Left ventricle myocardium inferior (tissue), 1 donor: ENCODE measurements at regions not wholly inside any gene's neighbourhood (a gene's known extent, or its start where the extent isn't known, plus 50 kb on each side); places are given as distances from the start of the nearest gene placed in this dataset.

Experiments
- DNase-seq: peaks from one replicate; pipeline ENCODE4 v3.0.0-alpha.2; 2020
- H3K27ac ChIP-seq: fragments of 200-600 bp; replicated peaks from 2 replicates; pipeline ENCODE4 v1.8.0; 2021
- H3K27me3 ChIP-seq: fragments of 200-600 bp; 2 replicates; pipeline ENCODE4 v1.8.0; 2021; ENCODE audit warnings: low read depth
- H3K36me3 ChIP-seq: fragments of 200-600 bp; 2 replicates; pipeline ENCODE4 v1.8.0; 2021
- H3K4me1 ChIP-seq: fragments of 200-600 bp; 2 replicates; pipeline ENCODE4 v1.8.0; 2021
- H3K4me3 ChIP-seq: fragments of 200-600 bp; 2 replicates; pipeline ENCODE4 v1.8.0; 2021; ENCODE audit warnings: mild to moderate bottlenecking, moderate library complexity
- H3K9me3 ChIP-seq: fragments of 200-600 bp; replicated peaks from 2 replicates; pipeline ENCODE4 v1.8.0; 2021
- CTCF ChIP-seq: fragments of 200-600 bp; IDR thresholded peaks from 2 replicates; pipeline ENCODE4 v1.8.0; 2021; ENCODE audit warnings: antibody characterized with exemption, mild to moderate bottlenecking, borderline replicate concordance
- intact Hi-C: fragments of 100-400 bp; cut with micrococcal nuclease; formaldehyde crosslinking; loops from one replicate; pipeline ENCODE4 v1.11.0; 2022
- donor health status: DM: no; HTN: yes; CAD: no; lungs with severe emphysema.

GRCh38 chr1:168906367-168906766 lies 177.4 kb upstream of the DPT start:
- Histone ChIP-seq H3K27me3 (no peaks in the 10 kb centered on the region), H3K4me1 (peaks cover 14% of the 10 kb centered on the region), H3K9me3 (no peaks in the 10 kb centered on the region), H3K4me3 (no peak overlapping the region), H3K36me3 (no peaks in the 10 kb centered on the region), H3K27ac (no peak overlapping the region)
- DNase-seq, result no peak
- intact Hi-C loops, result no loop called here
- TF ChIP-seq CTCF, result no peak

- no peak for DNase-seq
- Histone ChIP-seq H3K36me3 (no peaks in the 10 kb centered on the region), H3K27me3 (no peaks in the 10 kb centered on the region), H3K4me1 (peaks cover 14% of the 10 kb centered on the region), H3K4me3 (no peak overlapping the region), H3K9me3 (no peaks in the 10 kb centered on the region), H3K27ac (no peak overlapping the region)
- intact Hi-C loops, result no loop called here
- no peak for TF ChIP-seq CTCF
Measured at GRCh38 chr1:168907053-168907452, 178.0 kb upstream of the DPT start.

- no peak overlapping the region for H3K27ac ChIP-seq
Measured at GRCh38 chr1:168907786-168908348, 178.9 kb upstream of the DPT start.

GRCh38 chr1:168910403-168910802 lies 181.4 kb upstream of the DPT start:
- intact Hi-C loops, result no loop called here
- no peaks in the 10 kb centered on the region for H3K9me3 ChIP-seq
- no peak for TF ChIP-seq CTCF
- peaks cover 14% of the 10 kb centered on the region for H3K4me1 ChIP-seq
- no peaks in the 10 kb centered on the region for H3K27me3 ChIP-seq
- no peaks in the 10 kb centered on the region for H3K36me3 ChIP-seq
- no peak overlapping the region for H3K27ac ChIP-seq
- DNase-seq, result no peak
- no peak overlapping the region for H3K4me3 ChIP-seq

More at GRCh38 chr1:168907786-168908348, 178.9 kb upstream of the DPT start:
- Histone ChIP-seq H3K4me1 (peaks cover 14% of the 10 kb centered on the region), H3K36me3 (no peaks in the 10 kb centered on the region), H3K4me3 (no peak overlapping the region), H3K9me3 (no peaks in the 10 kb centered on the region), H3K27me3 (no peaks in the 10 kb centered on the region)
- intact Hi-C loops, result no loop called here
- DNase-seq, result no peak
- TF ChIP-seq CTCF, result no peak

GRCh38 chr1:168911370-168911769 lies 182.4 kb upstream of the DPT start:
- H3K36me3 ChIP-seq, result no peaks in the 10 kb centered on the region
- no peaks in the 10 kb centered on the region for H3K27me3 ChIP-seq
- H3K9me3 ChIP-seq, result no peaks in the 10 kb centered on the region
- intact Hi-C loops, result no loop called here
- no peak for DNase-seq
- H3K4me1 ChIP-seq, result peaks cover 14% of the 10 kb centered on the region
- H3K27ac ChIP-seq, result no peak overlapping the region
- no peak overlapping the region for H3K4me3 ChIP-seq
- TF ChIP-seq CTCF, result no peak
